NB4 (cell line): ENCODE measurements at regions not wholly inside any gene's neighbourhood (a gene's known extent, or its start where the extent isn't known, plus 50 kb on each side); places are given as distances from the start of the nearest gene placed in this dataset.
"Not testable (repeated sequence)": the region's sequence is repeated elsewhere in the genome, so short reads cannot be mapped to it uniquely, and the experiment has no call there.

Source experiments
- DNase-seq: peaks from one replicate; pipeline ENCODE4 v3.0.0; 2010; ENCODE audit warnings: low read depth
- H3K4me3 ChIP-seq: one replicate; pipeline ENCODE4 v1.5.1; 2011; ENCODE audit warnings: mild to moderate bottlenecking, low read depth, low read length, moderate library complexity
- MYC ChIP-seq: IDR thresholded peaks from 2 replicates; pipeline ENCODE4 v1.6.1; 2011; ENCODE audit warnings: low read depth, low read length
- POLR2A ChIP-seq: IDR thresholded peaks from 2 replicates; pipeline ENCODE4 v1.6.1; 2011; ENCODE audit warnings: mild to moderate bottlenecking; ENCODE audit not compliant: insufficient read length; ENCODE audit errors: extremely low read depth
- TF ChIP-seq, protein P1 (sequence below): IDR thresholded peaks from 2 replicates; pipeline ENCODE4 v1.6.1; 2011; ENCODE audit warnings: low read depth, low read length
- TF ChIP-seq, protein P2 (sequence below): IDR thresholded peaks from one replicate; pipeline ENCODE4 v1.5.1; 2012; ENCODE audit warnings: low read depth, low read length

DNA sequence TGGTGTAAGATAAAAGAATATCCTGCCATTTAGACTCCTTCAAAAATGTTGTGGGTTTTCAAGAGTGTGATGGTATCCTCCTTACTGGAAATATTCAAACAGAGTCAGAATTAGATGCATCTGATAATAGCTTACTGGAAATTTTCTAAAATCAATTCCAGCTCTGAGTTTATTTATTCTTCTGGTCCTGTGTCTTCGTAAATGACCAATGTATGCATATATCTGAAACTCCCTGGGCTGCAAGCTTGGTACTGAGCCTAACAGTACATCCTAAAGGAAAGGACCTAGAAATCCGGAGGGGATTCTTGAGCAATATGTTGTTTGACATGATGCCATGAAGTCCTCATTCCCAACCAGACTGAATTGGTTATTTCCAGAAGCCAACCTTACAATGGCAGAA, 130.4 kb downstream of the KCNE4 start:
- H3K4me3 ChIP-seq = no peak overlapping the region
- no peak for DNase-seq

DNA sequence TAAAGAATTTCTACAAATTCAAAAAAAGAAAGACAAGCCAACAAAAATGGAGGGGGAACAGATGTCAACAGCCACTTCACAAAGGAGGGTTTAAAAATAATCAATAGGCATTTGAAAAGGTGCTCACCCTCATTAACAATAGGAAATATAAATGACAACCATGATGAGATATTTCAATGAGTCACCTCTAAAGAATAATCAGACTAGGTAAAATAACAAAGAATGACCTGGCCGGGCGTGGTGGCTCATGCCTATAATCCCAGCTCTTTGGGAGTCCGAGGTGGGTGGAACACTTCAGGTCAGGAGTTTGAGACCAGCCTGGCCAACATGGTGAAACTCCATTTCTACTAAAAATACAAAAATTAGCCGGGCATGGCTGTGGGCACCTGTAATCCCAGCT, 133.6 kb downstream of the KCNE4 start:
- H3K4me3 ChIP-seq = no peak overlapping the region
- no peak for DNase-seq
- no peak for TF ChIP-seq MYC
- TF ChIP-seq, protein P1, sequence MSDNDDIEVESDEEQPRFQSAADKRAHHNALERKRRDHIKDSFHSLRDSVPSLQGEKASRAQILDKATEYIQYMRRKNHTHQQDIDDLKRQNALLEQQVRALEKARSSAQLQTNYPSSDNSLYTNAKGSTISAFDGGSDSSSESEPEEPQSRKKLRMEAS = no peak
- TF ChIP-seq, protein P2, sequence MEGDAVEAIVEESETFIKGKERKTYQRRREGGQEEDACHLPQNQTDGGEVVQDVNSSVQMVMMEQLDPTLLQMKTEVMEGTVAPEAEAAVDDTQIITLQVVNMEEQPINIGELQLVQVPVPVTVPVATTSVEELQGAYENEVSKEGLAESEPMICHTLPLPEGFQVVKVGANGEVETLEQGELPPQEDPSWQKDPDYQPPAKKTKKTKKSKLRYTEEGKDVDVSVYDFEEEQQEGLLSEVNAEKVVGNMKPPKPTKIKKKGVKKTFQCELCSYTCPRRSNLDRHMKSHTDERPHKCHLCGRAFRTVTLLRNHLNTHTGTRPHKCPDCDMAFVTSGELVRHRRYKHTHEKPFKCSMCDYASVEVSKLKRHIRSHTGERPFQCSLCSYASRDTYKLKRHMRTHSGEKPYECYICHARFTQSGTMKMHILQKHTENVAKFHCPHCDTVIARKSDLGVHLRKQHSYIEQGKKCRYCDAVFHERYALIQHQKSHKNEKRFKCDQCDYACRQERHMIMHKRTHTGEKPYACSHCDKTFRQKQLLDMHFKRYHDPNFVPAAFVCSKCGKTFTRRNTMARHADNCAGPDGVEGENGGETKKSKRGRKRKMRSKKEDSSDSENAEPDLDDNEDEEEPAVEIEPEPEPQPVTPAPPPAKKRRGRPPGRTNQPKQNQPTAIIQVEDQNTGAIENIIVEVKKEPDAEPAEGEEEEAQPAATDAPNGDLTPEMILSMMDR = no peak
- no peak for TF ChIP-seq POLR2A

More for the DNA sequence above, 130.4 kb downstream of the KCNE4 start:
- TF ChIP-seq MYC (no peak), POLR2A (no peak)
- TF ChIP-seq, protein P2 = no peak
- TF ChIP-seq, protein P1 = no peak

DNA sequence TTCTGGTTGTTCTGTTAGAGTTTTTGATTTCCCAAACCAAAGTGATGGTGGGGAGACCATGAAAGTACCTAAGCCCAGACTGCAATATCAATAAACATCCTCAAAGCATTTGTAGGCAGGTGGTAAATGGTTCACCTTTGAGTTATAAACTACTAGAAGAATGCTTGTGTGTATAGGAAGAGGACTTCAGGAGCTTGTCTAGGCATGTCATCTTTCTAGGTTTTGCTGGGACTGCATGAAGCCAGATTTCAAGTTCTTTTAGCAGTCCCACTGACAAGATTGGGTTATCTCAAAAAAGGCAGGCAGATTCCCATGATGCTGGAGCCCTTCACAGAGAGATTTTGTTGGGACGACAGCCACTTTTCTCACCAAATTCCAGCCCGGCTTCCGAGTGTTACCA, 135.3 kb downstream of the KCNE4 start:
- H3K4me3 ChIP-seq = no peak overlapping the region
- DNase-seq = no peak
- TF ChIP-seq MYC (no peak), POLR2A (no peak)
- TF ChIP-seq, protein P1 = no peak
- TF ChIP-seq, protein P2 = no peak

DNA sequence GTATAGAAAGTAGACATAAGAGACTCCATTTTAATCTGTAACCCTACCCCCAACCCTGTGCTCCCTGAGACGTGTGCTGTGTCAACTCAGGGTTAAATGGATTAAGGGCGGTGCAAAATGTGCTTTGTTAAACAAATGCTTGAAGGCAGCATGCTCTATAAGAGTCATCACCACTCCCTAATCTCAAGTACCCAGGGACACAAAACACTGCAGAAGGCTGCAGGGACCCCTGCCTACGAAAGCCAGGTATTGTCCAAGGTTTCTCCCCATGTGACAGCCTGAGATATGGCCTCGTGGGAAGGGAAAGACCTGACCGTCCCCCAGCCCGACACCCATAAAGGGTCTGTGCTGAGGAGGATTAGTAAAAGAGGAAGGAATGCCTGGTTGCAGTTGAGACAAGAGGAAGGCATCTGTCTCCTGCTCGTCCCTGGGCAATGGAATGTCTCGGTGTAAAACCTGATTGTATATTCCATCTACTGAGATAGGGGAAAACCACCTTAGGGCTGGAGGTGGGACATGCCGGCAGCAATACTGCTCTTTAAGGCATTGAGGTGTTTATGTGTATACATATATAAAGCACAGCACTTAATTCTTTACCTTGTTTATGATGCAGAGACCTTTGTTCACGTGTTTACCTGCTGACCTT, 138.7 kb downstream of the KCNE4 start:
- not testable (repeated sequence) for H3K4me3 ChIP-seq, DNase-seq

DNA sequence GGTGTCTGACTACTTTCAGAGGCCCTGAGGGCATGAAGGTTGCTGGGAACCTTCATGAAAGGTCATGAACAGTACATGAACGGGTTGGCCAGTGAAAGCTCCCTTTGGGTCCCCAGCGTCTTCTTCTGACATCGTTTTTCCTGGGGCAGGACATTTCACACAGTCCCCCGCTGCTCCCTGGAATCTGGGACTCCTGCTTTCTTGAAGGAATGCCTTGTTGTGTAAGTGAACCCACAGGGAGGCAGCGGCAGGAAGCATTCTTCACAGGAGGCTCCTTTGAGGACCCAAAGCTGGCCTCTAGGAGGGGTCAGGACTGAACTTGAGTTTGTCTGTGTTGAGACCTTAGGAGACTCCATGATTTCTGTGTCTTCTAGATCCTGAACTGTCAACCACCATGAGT, 144.3 kb downstream of the KCNE4 start:
- TF ChIP-seq MYC = no peak
- no peak for DNase-seq
- no peak overlapping the region for H3K4me3 ChIP-seq

DNA sequence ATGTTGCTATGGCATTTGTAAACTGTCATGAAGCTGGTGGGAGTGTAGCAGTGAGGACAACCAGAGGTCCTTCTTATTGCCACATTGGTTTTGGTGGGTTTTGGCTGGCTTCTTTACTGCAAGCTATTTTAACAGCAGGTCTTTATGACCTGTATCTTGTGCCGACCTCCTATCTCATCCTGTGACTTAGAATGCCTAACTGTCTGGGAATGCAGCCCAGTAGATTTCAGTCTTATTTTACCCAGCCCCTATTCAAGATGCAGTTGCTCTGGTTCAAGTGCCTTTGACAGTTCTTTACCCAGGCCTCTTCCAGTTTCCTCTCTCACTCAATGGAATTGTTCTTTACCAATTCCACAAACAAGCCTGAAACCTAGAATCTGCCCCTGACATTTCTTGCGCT, 145.1 kb downstream of the KCNE4 start:
- no peak for DNase-seq
- H3K4me3 ChIP-seq = no peak overlapping the region
- TF ChIP-seq MYC (no peak), POLR2A (no peak)
- TF ChIP-seq, protein P2 = no peak
- TF ChIP-seq, protein P1 = no peak
